SK-N-SH (cell line): ENCODE measurements at regions not wholly inside any gene's neighbourhood (a gene's known extent, or its start where the extent isn't known, plus 50 kb on each side); places are given as distances from the start of the nearest gene placed in this dataset.
"Not testable (repeated sequence)": the region's sequence is repeated elsewhere in the genome, so short reads cannot be mapped to it uniquely, and the experiment has no call there.

ENCODE experiments used
- CTCF ChIA-PET: fragments of 300-600, 350-600 bp; formaldehyde crosslinking; extraction: SDS; loops from one replicate; lab custom pipeline; 2021; lab: Yijun Ruan, JAX
- POLR2A ChIA-PET: fragments of 350-600 bp; sonication (Branson Sonifier 250); formaldehyde crosslinking; extraction: SDS; loops from one replicate; lab custom pipeline; 2020; ENCODE audit warnings: antibody characterized with exemption, inconsistent platforms; lab: Yijun Ruan, JAX
- DNase-seq: peaks from one replicate; pipeline ENCODE4 v3.0.0; 2012
- H2AFZ ChIP-seq: fragments of 200-600 bp; sonication (generic); 2 replicates; pipeline ENCODE4 v1.8.1; 2016; ENCODE audit warnings: antibody characterized with exemption, mild to moderate bottlenecking, low read depth
- H3F3A ChIP-seq: fragments of 200-600 bp; sonication (generic); replicated peaks from 2 replicates; pipeline ENCODE3; 2016; ENCODE audit warnings: antibody characterized with exemption, mild to moderate bottlenecking; ENCODE audit not compliant: insufficient read depth
- H3K27ac ChIP-seq, 2 experiments: fragments of 200-500 bp in 1 of 2; fragments of 200-600 bp in 1 of 2; sonication (Bioruptor generic) in 1 of 2; sonication (generic), shearing (Covaris generic) in 1 of 2; 2 replicates each; pipeline versions ENCODE4 v1.5.1 to v1.6.1; 2014 to 2016; ENCODE audit warnings: low read depth in 2 of 2, inconsistent platforms in 1 of 2, low read length in 1 of 2, mild to moderate bottlenecking in 1 of 2, mixed read lengths in 1 of 2
- H3K27me3 ChIP-seq: fragments of 200-600 bp; sonication (generic), shearing (Covaris generic); 2 replicates; pipeline ENCODE4 v1.6.1; 2016; ENCODE audit warnings: mixed run types; ENCODE audit not compliant: insufficient read depth
- H3K36me3 ChIP-seq, 2 experiments: fragments of 200-500 bp in 1 of 2; fragments of 200-600 bp in 1 of 2; sonication (Bioruptor generic) in 1 of 2; sonication (generic) in 1 of 2; replicated peaks in 1 of 2; 2 replicates each; pipeline versions ENCODE3 to v1.5.1; 2014 to 2016; ENCODE audit warnings: low read length in 1 of 2, mild to moderate bottlenecking in 1 of 2; ENCODE audit not compliant: insufficient read depth in 2 of 2, control insufficient read depth in 1 of 2
- H3K4me1 ChIP-seq, 2 experiments: fragments of 200-500 bp in 1 of 2; fragments of 200-600 bp in 1 of 2; sonication (Bioruptor generic) in 1 of 2; sonication (generic), shearing (Covaris generic) in 1 of 2; 2 replicates each; pipeline versions ENCODE4 v1.5.1 to v1.6.1; 2014 to 2016; ENCODE audit warnings: low read depth in 1 of 2, low read length in 1 of 2, mixed run types in 1 of 2; ENCODE audit not compliant: insufficient read depth in 2 of 2, control insufficient read depth in 1 of 2
- H3K4me2 ChIP-seq: fragments of 200-600 bp; sonication (generic), shearing (Covaris generic); 2 replicates; pipeline ENCODE4 v1.6.1; 2017; ENCODE audit warnings: mixed run types
- H3K4me3 ChIP-seq, 2 experiments: fragments of 200-500 bp in 1 of 2; fragments of 200-600 bp in 1 of 2; sonication (Bioruptor generic) in 1 of 2; sonication (generic), shearing (Covaris generic) in 1 of 2; 2 replicates each; pipeline versions ENCODE4 v1.5.1 to v1.8.1; 2014 to 2016; ENCODE audit warnings: low read depth in 2 of 2, inconsistent platforms in 1 of 2, low read length in 1 of 2, mild to moderate bottlenecking in 1 of 2, mixed read lengths in 1 of 2, moderate library complexity in 1 of 2
- H3K79me2 ChIP-seq: fragments of 200-600 bp; sonication (generic); 2 replicates; pipeline ENCODE4 v1.8.1; 2017; ENCODE audit warnings: mild to moderate bottlenecking; ENCODE audit not compliant: insufficient read depth
- H3K9ac ChIP-seq: fragments of 200-600 bp; sonication (generic); 2 replicates; pipeline ENCODE4 v1.6.1; 2017; ENCODE audit warnings: mixed run types
- H3K9me2 ChIP-seq: fragments of 200-600 bp; sonication (generic); 2 replicates; pipeline ENCODE4 v1.6.1; 2017; ENCODE audit warnings: mixed run types
- H3K9me3 ChIP-seq: fragments of 200-600 bp; sonication (generic); 2 replicates; pipeline ENCODE4 v1.6.1; 2017; ENCODE audit warnings: mixed run types, mild to moderate bottlenecking, moderate library complexity
- H4K20me1 ChIP-seq: fragments of 200-600 bp; sonication (generic); 2 replicates; pipeline ENCODE4 v1.6.1; 2017; ENCODE audit warnings: mild to moderate bottlenecking, mixed run types; ENCODE audit not compliant: insufficient read depth
- CHD2 ChIP-seq: fragments of 150-350 bp; IDR thresholded peaks from 2 replicates; pipeline ENCODE4 v1.6.1; 2018; ENCODE audit warnings: low read length; ENCODE audit not compliant: partially characterized antibody
- ELF1 ChIP-seq: IDR thresholded peaks from 2 replicates; pipeline ENCODE4 v1.4.0; 2012
- EZH2phosphoT487 ChIP-seq: fragments of 200-600 bp; sonication (generic); IDR thresholded peaks from 2 replicates; pipeline ENCODE4 v1.6.1; 2017; ENCODE audit warnings: low read depth, mixed run types, mild to moderate bottlenecking, antibody characterized with exemption, moderate library complexity, borderline replicate concordance
- FOSL2 ChIP-seq: IDR thresholded peaks from 2 replicates; pipeline ENCODE4 v1.4.0; 2012; ENCODE audit warnings: low read depth, mild to moderate bottlenecking, moderate library complexity, borderline replicate concordance
- JUND ChIP-seq: IDR thresholded peaks from 2 replicates; pipeline ENCODE4 v1.4.0; 2012
- MEF2A ChIP-seq: IDR thresholded peaks from 2 replicates; pipeline ENCODE4 v1.4.0; 2012; ENCODE audit warnings: low read depth, borderline replicate concordance
- PBX3 ChIP-seq: IDR thresholded peaks from 2 replicates; pipeline ENCODE4; 2012
- RAD21 ChIP-seq: IDR thresholded peaks from 2 replicates; pipeline ENCODE4 v1.6.1; 2012; ENCODE audit warnings: mild to moderate bottlenecking, low read length
- RFX5 ChIP-seq: IDR thresholded peaks from 2 replicates; pipeline ENCODE4 v1.6.1; 2012; ENCODE audit warnings: mild to moderate bottlenecking, improper control_type of control experiment, low read length
- RXRA ChIP-seq: IDR thresholded peaks from 2 replicates; pipeline ENCODE4 v1.4.0; 2012; ENCODE audit warnings: low read depth, mild to moderate bottlenecking, borderline replicate concordance
- TEAD4 ChIP-seq: IDR thresholded peaks from 2 replicates; pipeline ENCODE4 v1.4.0; 2012; ENCODE audit warnings: mild to moderate bottlenecking, borderline replicate concordance; ENCODE audit not compliant: insufficient read depth
- USF1 ChIP-seq: IDR thresholded peaks from 2 replicates; pipeline ENCODE4 v1.4.0; 2012; ENCODE audit warnings: low read depth, borderline replicate concordance
- WGBS: methylation state at CpG from one replicate; pipeline ENCODE4 v1.1.6; 2017; ENCODE audit warnings: low lambda C conversion rate; 5-methylcytosine and 5-hydroxymethylcytosine counted together
- TF ChIP-seq, protein P1 (sequence below): IDR thresholded peaks from 2 replicates; pipeline ENCODE4 v1.4.0; 2012; ENCODE audit warnings: low read depth, borderline replicate concordance
- TF ChIP-seq, protein P2 (sequence below): fragments of 200-600 bp; sonication (generic); IDR thresholded peaks from 2 replicates; pipeline ENCODE4 v1.6.1; 2017; ENCODE audit warnings: antibody characterized with exemption, mild to moderate bottlenecking, moderate library complexity

GRCh38 chr2:117336496-117336895, 478.0 kb upstream of the DDX18 start (continued):
- no peak for TF ChIP-seq PBX3
- TF ChIP-seq MEF2A: no peak
- no peak for TF ChIP-seq FOSL2
- TF ChIP-seq ELF1: no peak
- TF ChIP-seq RAD21: peak; percentile 12; the same call in 1 of the 2 replicates

DNA sequence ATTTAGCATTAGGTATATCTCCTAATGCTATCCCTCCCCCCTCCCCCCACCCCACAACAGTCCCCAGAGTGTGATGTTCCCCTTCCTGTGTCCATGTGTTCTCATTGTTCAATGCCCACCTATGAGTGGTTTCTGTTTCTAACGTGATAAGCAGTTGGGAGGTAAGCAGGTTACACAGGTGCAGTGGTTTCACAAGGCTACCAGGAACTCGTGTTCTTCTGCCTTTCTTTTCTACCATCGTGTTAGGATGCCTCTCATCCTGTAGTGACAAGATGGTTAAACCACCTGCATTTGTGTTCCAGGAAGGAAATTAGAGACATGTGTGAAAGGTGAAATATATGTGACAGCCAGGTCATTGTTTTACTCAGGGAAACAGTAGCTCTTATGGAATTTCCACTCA, 476.5 kb upstream of the DDX18 start:
- H3F3A ChIP-seq, H3K9ac ChIP-seq, H4K20me1 ChIP-seq, POLR2A ChIA-PET, H3K27me3 ChIP-seq, H3K36me3 ChIP-seq, H3K9me2 ChIP-seq, H3K4me2 ChIP-seq, H3K79me2 ChIP-seq, H3K4me3 ChIP-seq, DNase-seq, H2AFZ ChIP-seq, H3K9me3 ChIP-seq, CTCF ChIA-PET, H3K27ac ChIP-seq, H3K4me1 ChIP-seq: not testable (repeated sequence)
- 24% methylated on average over 3 of the region's 3 CpGs for WGBS

- Histone ChIP-seq H3K79me2 (no peaks in the 10 kb centered on the region), H3K36me3 (no peaks in the 10 kb centered on the region), H3K4me1 (no peaks in the 10 kb centered on the region; a peak in 1 of 4 replicates), H3K27me3 (no peaks in the 10 kb centered on the region), H3K9me2 (no peaks in the 10 kb centered on the region), H3K4me3 (no peak overlapping the region), H3K9me3 (no peaks in the 10 kb centered on the region), H3K9ac (no peak overlapping the region), H3K27ac (no peak overlapping the region), H3K4me2 (no peak overlapping the region), H3F3A (no peaks in the 10 kb centered on the region), H2AFZ (no peak overlapping the region), H4K20me1 (no peaks in the 10 kb centered on the region)
- POLR2A ChIA-PET: no interaction called here
- DNase-seq: no peak
- WGBS: 30% methylated on average over 3 of the region's 3 CpGs
- CTCF ChIA-PET: no interaction called here
- no peak for TF ChIP-seq RXRA
These were observed 474.5 kb upstream of the DDX18 start for GRCh38 chr2:117339980-117340379.

GRCh38 chr2:117341690-117342089, 472.8 kb upstream of the DDX18 start:
- Histone ChIP-seq H3K9me3 (no peaks in the 10 kb centered on the region), H3K27me3 (no peaks in the 10 kb centered on the region), H3K4me3 (no peak overlapping the region), H3F3A (no peaks in the 10 kb centered on the region), H3K79me2 (no peaks in the 10 kb centered on the region), H3K36me3 (no peaks in the 10 kb centered on the region), H3K27ac (peak overlapping the region in 1 of 2 experiments; percentile 16; a peak in 2 of 4 replicates), H3K9me2 (no peaks in the 10 kb centered on the region), H4K20me1 (no peaks in the 10 kb centered on the region), H2AFZ (no peak overlapping the region), H3K4me1 (no peaks in the 10 kb centered on the region; a peak in 1 of 4 replicates), H3K4me2 (no peak overlapping the region), H3K9ac (no peak overlapping the region)
- ChIA-PET POLR2A (no interaction called here), CTCF (no interaction called here)
- no peak for DNase-seq
- 30% methylated on average over 5 of the region's 5 CpGs for WGBS
- TF ChIP-seq USF1: no peak
- TF ChIP-seq PBX3: no peak
- no peak for TF ChIP-seq RXRA
- no peak for TF ChIP-seq EZH2phosphoT487
- TF ChIP-seq RFX5: no peak
- no peak for TF ChIP-seq TEAD4
- TF ChIP-seq JUND: no peak
- TF ChIP-seq CHD2: no peak
- TF ChIP-seq, protein P1, sequence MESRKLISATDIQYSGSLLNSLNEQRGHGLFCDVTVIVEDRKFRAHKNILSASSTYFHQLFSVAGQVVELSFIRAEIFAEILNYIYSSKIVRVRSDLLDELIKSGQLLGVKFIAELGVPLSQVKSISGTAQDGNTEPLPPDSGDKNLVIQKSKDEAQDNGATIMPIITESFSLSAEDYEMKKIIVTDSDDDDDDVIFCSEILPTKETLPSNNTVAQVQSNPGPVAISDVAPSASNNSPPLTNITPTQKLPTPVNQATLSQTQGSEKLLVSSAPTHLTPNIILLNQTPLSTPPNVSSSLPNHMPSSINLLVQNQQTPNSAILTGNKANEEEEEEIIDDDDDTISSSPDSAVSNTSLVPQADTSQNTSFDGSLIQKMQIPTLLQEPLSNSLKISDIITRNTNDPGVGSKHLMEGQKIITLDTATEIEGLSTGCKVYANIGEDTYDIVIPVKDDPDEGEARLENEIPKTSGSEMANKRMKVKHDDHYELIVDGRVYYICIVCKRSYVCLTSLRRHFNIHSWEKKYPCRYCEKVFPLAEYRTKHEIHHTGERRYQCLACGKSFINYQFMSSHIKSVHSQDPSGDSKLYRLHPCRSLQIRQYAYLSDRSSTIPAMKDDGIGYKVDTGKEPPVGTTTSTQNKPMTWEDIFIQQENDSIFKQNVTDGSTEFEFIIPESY: no peak
- TF ChIP-seq, protein P2, sequence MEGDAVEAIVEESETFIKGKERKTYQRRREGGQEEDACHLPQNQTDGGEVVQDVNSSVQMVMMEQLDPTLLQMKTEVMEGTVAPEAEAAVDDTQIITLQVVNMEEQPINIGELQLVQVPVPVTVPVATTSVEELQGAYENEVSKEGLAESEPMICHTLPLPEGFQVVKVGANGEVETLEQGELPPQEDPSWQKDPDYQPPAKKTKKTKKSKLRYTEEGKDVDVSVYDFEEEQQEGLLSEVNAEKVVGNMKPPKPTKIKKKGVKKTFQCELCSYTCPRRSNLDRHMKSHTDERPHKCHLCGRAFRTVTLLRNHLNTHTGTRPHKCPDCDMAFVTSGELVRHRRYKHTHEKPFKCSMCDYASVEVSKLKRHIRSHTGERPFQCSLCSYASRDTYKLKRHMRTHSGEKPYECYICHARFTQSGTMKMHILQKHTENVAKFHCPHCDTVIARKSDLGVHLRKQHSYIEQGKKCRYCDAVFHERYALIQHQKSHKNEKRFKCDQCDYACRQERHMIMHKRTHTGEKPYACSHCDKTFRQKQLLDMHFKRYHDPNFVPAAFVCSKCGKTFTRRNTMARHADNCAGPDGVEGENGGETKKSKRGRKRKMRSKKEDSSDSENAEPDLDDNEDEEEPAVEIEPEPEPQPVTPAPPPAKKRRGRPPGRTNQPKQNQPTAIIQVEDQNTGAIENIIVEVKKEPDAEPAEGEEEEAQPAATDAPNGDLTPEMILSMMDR: no peak
